ENCODE measurements at regions not wholly inside any gene's neighbourhood (a gene's known extent, or its start where the extent isn't known, plus 50 kb on each side); places are given as distances from the start of the nearest gene placed in this dataset.

DNA sequence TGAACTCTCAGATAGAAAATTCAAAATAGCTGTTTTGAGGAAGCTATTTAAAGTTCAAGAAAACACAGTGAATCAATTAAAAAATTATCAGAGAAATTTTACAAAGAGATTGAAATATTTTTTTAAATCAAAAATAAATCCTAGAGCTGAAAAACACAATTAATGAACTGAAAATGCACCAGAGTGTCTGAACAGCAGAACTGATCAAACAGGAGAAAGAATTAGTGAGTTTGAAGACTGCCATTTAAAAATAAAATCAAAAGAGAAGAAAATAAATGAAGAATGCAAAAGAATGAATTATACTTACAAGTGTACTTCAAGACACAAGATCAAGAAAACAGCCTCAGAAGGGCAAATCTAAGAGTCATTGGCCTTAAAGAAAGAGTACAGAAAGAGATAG lies 1000.2 kb upstream of the ATXN8OS start:
- Histone ChIP-seq H3K27ac (no peak overlapping the region), H3K9me3 (peaks cover 0 to 57% (median 48%) of the 10 kb centered on the region in 8 donors), H3K4me3 (no peak overlapping the region), H3K4me1 (no peaks in the 10 kb centered on the region), H3K36me3 (no peaks in the 10 kb centered on the region), H3K27me3 (replicated peaks in 1 of 7) (no peaks in the 10 kb centered on the region)
- no peak for TF ChIP-seq POLR2A (IDR thresholded peaks at IDR 0.05)
- intact Hi-C loops (cut with DNase I; ENCODE audit: low total_unique reads) = no loop called here
- no peak for DNase-seq

GRCh38 chr13:69101841-69102240 lies 1005.8 kb upstream of the ATXN8OS start:
- H3K4me1 ChIP-seq = no peaks in the 10 kb centered on the region
- 74 to 93% (median 80%) methylated on average over 1 of the region's 1 CpG for WGBS, 5 donors
- H3K9me3 ChIP-seq = peaks cover 0 to 19% (median 11%) of the 10 kb centered on the region in 8 donors
- no peaks in the 10 kb centered on the region for H3K36me3 ChIP-seq
- intact Hi-C loops (cut with DNase I; ENCODE audit: low total_unique reads) = no loop called here
- no peak overlapping the region for H3K27ac ChIP-seq
- TF ChIP-seq CTCF (IDR thresholded peaks at IDR 0.05 in 8 of 11, conservative IDR thresholded peaks at IDR 0.05 in 3 of 11) (no peak), POLR2A (IDR thresholded peaks at IDR 0.05) (no peak), POLR2AphosphoS5 (IDR thresholded peaks at IDR 0.05) (no peak)
- H3K4me3 ChIP-seq = no peak overlapping the region
- DNase-seq = no peak
- no peaks in the 10 kb centered on the region for H3K27me3 ChIP-seq (replicated peaks in 1 of 7)

DNA sequence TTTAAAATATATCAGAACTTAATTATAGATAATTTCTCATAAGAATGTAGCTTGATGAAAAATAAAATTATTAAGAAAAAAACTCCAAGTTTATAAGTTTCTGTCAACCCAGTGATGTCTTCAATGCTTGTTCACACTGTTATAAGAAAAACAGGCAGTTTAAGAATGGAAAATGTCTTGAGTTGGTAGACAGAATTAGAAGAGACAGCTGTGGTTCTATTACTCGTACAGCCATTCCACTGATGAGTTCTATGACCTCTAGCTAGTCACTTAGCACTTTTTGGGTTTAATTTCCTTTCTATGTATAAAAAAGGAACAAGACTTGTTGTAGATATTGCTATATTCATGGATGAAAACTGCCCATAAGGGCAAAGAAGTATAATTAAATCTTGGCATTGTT lies 1013.1 kb upstream of the ATXN8OS start:
- H3K36me3 ChIP-seq = no peaks in the 10 kb centered on the region
- TF ChIP-seq POLR2AphosphoS5 (IDR thresholded peaks at IDR 0.05) (no peak), POLR2A (IDR thresholded peaks at IDR 0.05) (no peak), CTCF (IDR thresholded peaks at IDR 0.05 in 8 of 11, conservative IDR thresholded peaks at IDR 0.05 in 3 of 11) (no peak)
- no peaks in the 10 kb centered on the region for H3K4me1 ChIP-seq
- DNase-seq = no peak
- H3K9me3 ChIP-seq = peaks cover 0 to 9% (median 3%) of the 10 kb centered on the region in 8 donors
- H3K27me3 ChIP-seq (replicated peaks in 1 of 7) = no peaks in the 10 kb centered on the region
- H3K4me3 ChIP-seq = no peak overlapping the region
- WGBS, 5 donors = 55 to 68% (median 56%) methylated on average over 1 of the region's 1 CpG
- no peak overlapping the region for H3K27ac ChIP-seq
- intact Hi-C loops (cut with DNase I; ENCODE audit: low total_unique reads) = no loop called here

DNA sequence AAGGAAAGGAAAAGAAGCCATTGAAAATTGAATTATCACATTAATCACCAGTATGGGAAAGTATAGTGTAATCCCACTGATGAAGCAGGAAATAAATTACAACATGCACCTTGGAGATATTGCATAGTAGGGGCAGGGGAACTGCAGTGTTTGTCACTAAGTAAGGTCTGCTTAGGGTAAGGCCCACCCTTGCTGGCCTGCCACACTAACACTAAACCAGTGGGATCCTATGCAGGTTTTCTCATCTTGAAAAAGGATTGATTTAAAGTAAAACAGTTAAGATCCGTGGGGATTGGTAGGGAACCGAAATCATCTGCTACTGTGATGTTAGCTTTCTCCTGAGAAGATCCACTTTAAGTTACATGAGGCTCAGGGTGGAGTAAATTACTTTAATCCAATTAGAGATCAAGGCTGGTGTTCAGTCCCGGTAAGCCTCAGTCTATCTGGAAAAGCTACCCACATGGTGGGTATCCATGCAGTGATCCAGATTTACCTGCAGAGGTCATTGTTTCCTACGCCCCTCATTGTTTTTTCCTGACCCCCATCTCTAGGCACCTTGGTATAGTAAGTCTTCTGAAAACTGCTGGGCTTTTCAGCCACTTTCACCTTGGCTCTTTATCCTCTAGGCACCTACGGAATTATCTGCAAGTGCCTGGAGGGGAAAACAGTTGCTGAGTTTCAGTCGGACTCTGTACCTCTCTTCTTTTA lies 1014.9 kb upstream of the ATXN8OS start:
- no peak overlapping the region for H3K27ac ChIP-seq
- no peaks in the 10 kb centered on the region for H3K27me3 ChIP-seq (replicated peaks in 1 of 7)
- no peak overlapping the region for H3K4me3 ChIP-seq
- no peak for DNase-seq
- no peaks in the 10 kb centered on the region for H3K4me1 ChIP-seq
- TF ChIP-seq POLR2AphosphoS5 (IDR thresholded peaks at IDR 0.05) = no peak
- TF ChIP-seq CTCF (IDR thresholded peaks at IDR 0.05 in 8 of 11, conservative IDR thresholded peaks at IDR 0.05 in 3 of 11) = no peak
- no peak for TF ChIP-seq POLR2A (IDR thresholded peaks at IDR 0.05)
- H3K9me3 ChIP-seq = peaks cover 0 to 14% (median 3%) of the 10 kb centered on the region in 8 donors
- WGBS, 5 donors = 73 to 78% (median 75%) methylated on average over 6 of the region's 6 CpGs
- H3K36me3 ChIP-seq = no peaks in the 10 kb centered on the region
- intact Hi-C loops (cut with DNase I; ENCODE audit: low total_unique reads) = no loop called here

All from spleen (tissue), 11 donors.